SU-DHL-6 (cell line): ENCODE measurements at regions not wholly inside any gene's neighbourhood (a gene's known extent, or its start where the extent isn't known, plus 50 kb on each side); places are given as distances from the start of the nearest gene placed in this dataset.

ENCODE experiments used
- H2AFZ ChIP-seq: fragments of 200-600 bp; sonication (generic); 2 replicates; pipeline ENCODE4 v1.6.1; 2014; ENCODE audit warnings: low read depth, mild to moderate bottlenecking, moderate library complexity, mixed read lengths, antibody characterized with exemption, low read length; ENCODE audit not compliant: severe bottlenecking
- H3F3A ChIP-seq: fragments of 200-600 bp; shearing (Covaris generic); 2 replicates; pipeline ENCODE4 v1.6.0; 2016; ENCODE audit warnings: antibody characterized with exemption, mild to moderate bottlenecking; ENCODE audit not compliant: insufficient read depth
- H3K27ac ChIP-seq: fragments of 200-600 bp; sonication (generic); 2 replicates; pipeline ENCODE4 v1.5.1; 2016; ENCODE audit warnings: low read depth, mild to moderate bottlenecking, low read length, moderate library complexity, mixed read lengths
- H3K27me3 ChIP-seq: fragments of 200-600 bp; sonication (generic), shearing (Covaris generic); 2 replicates; pipeline ENCODE4 v1.6.0; 2014; ENCODE audit warnings: mild to moderate bottlenecking, low read length
- H3K36me3 ChIP-seq: fragments of 200-600 bp; sonication (generic); 2 replicates; pipeline ENCODE4 v1.6.1; 2014; ENCODE audit warnings: mild to moderate bottlenecking, low read length, mixed read lengths
- H3K4me2 ChIP-seq: fragments of 300-600, 200-600 bp; shearing (Covaris generic), sonication (generic); 2 replicates; pipeline ENCODE4 v1.6.0; 2014; ENCODE audit warnings: low read length, low read depth, mild to moderate bottlenecking; ENCODE audit not compliant: poor library complexity, severe bottlenecking
- H3K4me3 ChIP-seq: fragments of 200-600 bp; sonication (generic); 2 replicates; pipeline ENCODE4 v1.5.1; 2014; ENCODE audit warnings: antibody characterized with exemption, low read length, mild to moderate bottlenecking, mixed read lengths; ENCODE audit not compliant: insufficient read depth, poor library complexity, severe bottlenecking
- H3K79me2 ChIP-seq: fragments of 200-600 bp; sonication (generic); 2 replicates; pipeline ENCODE4 v1.6.1; 2014; ENCODE audit warnings: mild to moderate bottlenecking, low read length, moderate library complexity; ENCODE audit not compliant: insufficient read depth
- H3K9ac ChIP-seq: fragments of 200-600 bp; sonication (generic); 2 replicates; pipeline ENCODE4 v1.7.0; 2014; ENCODE audit warnings: mild to moderate bottlenecking, low read length
- H3K9me2 ChIP-seq: fragments of 200-600 bp; sonication (generic); replicated peaks from 2 replicates; pipeline ENCODE4 v1.6.1; 2014; ENCODE audit warnings: low read length; ENCODE audit not compliant: insufficient read depth
- H3K9me3 ChIP-seq: fragments of 200-600 bp; sonication (generic); 2 replicates; pipeline ENCODE4 v1.6.1; 2014; ENCODE audit warnings: low read length, mixed read lengths; ENCODE audit not compliant: insufficient read depth
- H4K20me1 ChIP-seq: fragments of 200-600 bp; sonication (generic); 2 replicates; pipeline ENCODE4 v1.6.1; 2014; ENCODE audit warnings: low read depth, mild to moderate bottlenecking, antibody characterized with exemption, low read length, moderate library complexity, mixed read lengths
- CTCF ChIP-seq: fragments of 200-600 bp; sonication (generic); IDR thresholded peaks from one replicate; pipeline ENCODE4 v1.5.1; 2017; ENCODE audit warnings: antibody characterized with exemption, mild to moderate bottlenecking, low read length, moderate library complexity; ENCODE audit not compliant: insufficient read depth, poor library complexity, severe bottlenecking
- EZH2phosphoT487 ChIP-seq: fragments of 200-600 bp; sonication (generic), shearing (Covaris generic); conservative IDR thresholded peaks from 2 replicates; pipeline ENCODE4 v1.6.1; 2018; ENCODE audit warnings: mild to moderate bottlenecking, antibody characterized with exemption, low read length, moderate library complexity, mixed read lengths

- H3K27me3 ChIP-seq: no peaks in the 10 kb centered on the region
- H3K4me2 ChIP-seq: no peak overlapping the region
- H3K9me3 ChIP-seq: no peaks in the 10 kb centered on the region
- no peak overlapping the region for H3K4me3 ChIP-seq
- TF ChIP-seq EZH2phosphoT487: no peak
- no peak for TF ChIP-seq CTCF
- no peaks in the 10 kb centered on the region for H3K36me3 ChIP-seq
- no peaks in the 10 kb centered on the region for H3K79me2 ChIP-seq
- no peaks in the 10 kb centered on the region for H3K9me2 ChIP-seq
- no peak overlapping the region for H3K27ac ChIP-seq
- peak overlapping the region; percentile 26 for H2AFZ ChIP-seq
- no peak overlapping the region for H3K9ac ChIP-seq
- H3F3A ChIP-seq: no peaks in the 10 kb centered on the region
- no peaks in the 10 kb centered on the region for H4K20me1 ChIP-seq
Measured at GRCh38 chr5:29547236-29547865, 1646.1 kb upstream of the CDH6 start.

GRCh38 chr5:29543501-29543900 is 1650.0 kb upstream of the CDH6 start:
- no peak overlapping the region for H2AFZ ChIP-seq
- H3K79me2 ChIP-seq: no peaks in the 10 kb centered on the region
- H4K20me1 ChIP-seq: no peaks in the 10 kb centered on the region
- no peak overlapping the region for H3K4me2 ChIP-seq
- no peak overlapping the region for H3K4me3 ChIP-seq
- H3K36me3 ChIP-seq: no peaks in the 10 kb centered on the region
- no peaks in the 10 kb centered on the region for H3K9me2 ChIP-seq
- no peaks in the 10 kb centered on the region for H3K9me3 ChIP-seq
- H3K27me3 ChIP-seq: no peaks in the 10 kb centered on the region
- no peak overlapping the region for H3K9ac ChIP-seq
- no peaks in the 10 kb centered on the region for H3F3A ChIP-seq
- no peak overlapping the region for H3K27ac ChIP-seq
- TF ChIP-seq EZH2phosphoT487 (no peak), CTCF (no peak)

GRCh38 chr5:29524227-29524626 is 1669.3 kb upstream of the CDH6 start:
- Histone ChIP-seq H3K27ac (no peak overlapping the region), H3K9ac (no peak overlapping the region), H3F3A (no peaks in the 10 kb centered on the region), H3K27me3 (no peaks in the 10 kb centered on the region), H3K36me3 (no peaks in the 10 kb centered on the region), H4K20me1 (no peaks in the 10 kb centered on the region), H3K79me2 (no peaks in the 10 kb centered on the region), H3K4me3 (no peak overlapping the region), H3K4me2 (no peak overlapping the region), H2AFZ (no peak overlapping the region), H3K9me2 (no peaks in the 10 kb centered on the region), H3K9me3 (no peaks in the 10 kb centered on the region)
- TF ChIP-seq EZH2phosphoT487: no peak
- TF ChIP-seq CTCF: no peak
